Mammary epithelial cell (primary cell): ENCODE measurements at regions not wholly inside any gene's neighbourhood (a gene's known extent, or its start where the extent isn't known, plus 50 kb on each side); places are given as distances from the start of the nearest gene placed in this dataset.

Source experiments
- EZH2 ChIP-seq: IDR thresholded peaks from 2 replicates; pipeline ENCODE4 v1.6.1; 2012; ENCODE audit warnings: low read length, inconsistent platforms, borderline replicate concordance
- TF ChIP-seq, protein P1 (sequence below), 2 donors: IDR thresholded peaks in 1 of 2; conservative IDR thresholded peaks in 1 of 2; 2 replicates each; pipeline ENCODE4 v1.5.1; 2011 to 2012; ENCODE audit warnings: inconsistent platforms in 2 of 2, low read length in 2 of 2, mild to moderate bottlenecking in 2 of 2, control low read depth in 1 of 2, low read depth in 1 of 2; ENCODE audit not compliant: insufficient read depth in 1 of 2; ENCODE audit errors: extremely low read depth in 1 of 2

DNA sequence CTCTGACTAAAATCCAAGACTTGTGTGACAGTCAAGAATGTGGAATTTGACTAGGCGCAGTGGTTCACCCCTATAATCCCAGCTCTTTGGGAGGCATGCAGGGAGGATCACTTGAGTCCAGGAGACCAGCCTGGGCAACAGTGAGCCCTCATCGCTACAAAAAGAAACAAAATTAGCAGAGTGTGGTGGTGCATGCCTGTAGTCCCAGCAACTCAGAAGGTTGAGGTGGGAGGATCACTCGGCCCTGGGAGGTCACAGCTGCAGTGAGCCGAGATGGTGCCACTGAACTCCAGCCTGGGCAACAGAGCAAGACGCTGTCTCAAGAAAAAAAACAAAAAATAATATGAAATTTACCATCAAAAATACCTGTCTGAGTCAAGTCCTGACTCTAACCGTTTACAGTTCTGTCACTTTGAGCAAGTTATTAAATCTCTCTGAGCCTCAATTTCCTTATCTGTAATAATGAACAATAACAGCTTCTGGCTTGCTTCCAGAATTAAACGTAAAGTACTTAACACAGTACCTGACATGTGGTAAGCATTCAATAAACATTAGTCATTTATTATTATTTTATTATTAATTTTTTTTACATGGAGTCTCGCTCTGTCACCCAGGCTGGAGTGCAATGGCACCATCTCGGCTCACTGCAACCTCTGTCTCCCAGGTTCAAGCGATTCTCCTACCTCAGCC, 204.6 kb upstream of the TSC22D1 start:
- TF ChIP-seq, protein P1, sequence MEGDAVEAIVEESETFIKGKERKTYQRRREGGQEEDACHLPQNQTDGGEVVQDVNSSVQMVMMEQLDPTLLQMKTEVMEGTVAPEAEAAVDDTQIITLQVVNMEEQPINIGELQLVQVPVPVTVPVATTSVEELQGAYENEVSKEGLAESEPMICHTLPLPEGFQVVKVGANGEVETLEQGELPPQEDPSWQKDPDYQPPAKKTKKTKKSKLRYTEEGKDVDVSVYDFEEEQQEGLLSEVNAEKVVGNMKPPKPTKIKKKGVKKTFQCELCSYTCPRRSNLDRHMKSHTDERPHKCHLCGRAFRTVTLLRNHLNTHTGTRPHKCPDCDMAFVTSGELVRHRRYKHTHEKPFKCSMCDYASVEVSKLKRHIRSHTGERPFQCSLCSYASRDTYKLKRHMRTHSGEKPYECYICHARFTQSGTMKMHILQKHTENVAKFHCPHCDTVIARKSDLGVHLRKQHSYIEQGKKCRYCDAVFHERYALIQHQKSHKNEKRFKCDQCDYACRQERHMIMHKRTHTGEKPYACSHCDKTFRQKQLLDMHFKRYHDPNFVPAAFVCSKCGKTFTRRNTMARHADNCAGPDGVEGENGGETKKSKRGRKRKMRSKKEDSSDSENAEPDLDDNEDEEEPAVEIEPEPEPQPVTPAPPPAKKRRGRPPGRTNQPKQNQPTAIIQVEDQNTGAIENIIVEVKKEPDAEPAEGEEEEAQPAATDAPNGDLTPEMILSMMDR (conservative IDR thresholded peaks at IDR 0.05 in 1 of 2, IDR thresholded peaks at IDR 0.05 in 1 of 2; ENCODE audit: extremely low read depth in 1 of 2, insufficient read depth in 1 of 2, low read depth in 1 of 2, low read length in 2 of 2), result no peak
- no peak for TF ChIP-seq EZH2
